Fibroblast of lung (primary cell): ENCODE measurements at regions not wholly inside any gene's neighbourhood (a gene's known extent, or its start where the extent isn't known, plus 50 kb on each side); places are given as distances from the start of the nearest gene placed in this dataset.

Source experiments
- DNase-seq, 2 donors: peaks; one replicate each; pipeline versions ENCODE4 v3.0.0 to v3.0.0-alpha.2; 2010; ENCODE audit warnings: low read depth in 2 of 2
- H2AFZ ChIP-seq: 2 replicates; pipeline ENCODE4 v1.5.1; 2012; ENCODE audit warnings: low read length, control low read depth, inconsistent platforms
- H3K27ac ChIP-seq: 2 replicates; pipeline ENCODE4 v1.5.1; 2011; ENCODE audit warnings: low read length, control low read depth; ENCODE audit not compliant: insufficient read depth
- H3K27me3 ChIP-seq: 2 replicates; pipeline ENCODE4 v1.5.1; 2011; ENCODE audit warnings: mild to moderate bottlenecking, low read length; ENCODE audit not compliant: control insufficient read depth, insufficient read depth
- H3K36me3 ChIP-seq: 2 replicates; pipeline ENCODE4 v1.5.1; 2011; ENCODE audit warnings: low read length; ENCODE audit not compliant: control insufficient read depth, insufficient read depth
- H3K4me1 ChIP-seq: 2 replicates; pipeline ENCODE4 v1.5.1; 2011; ENCODE audit warnings: low read length; ENCODE audit not compliant: control insufficient read depth, insufficient read depth; ENCODE audit errors: extremely low read depth
- H3K4me2 ChIP-seq: 2 replicates; pipeline ENCODE4 v1.5.1; 2011; ENCODE audit warnings: low read length, control low read depth; ENCODE audit not compliant: insufficient read depth; ENCODE audit errors: extremely low read depth
- H3K4me3 ChIP-seq, 4 experiments: fragments of 200-600 bp in 1 of 4; sonication (generic) in 1 of 4; replicated peaks in 1 of 4; 2 replicates each; pipeline ENCODE4 v1.5.1; 2011 to 2016; ENCODE audit warnings: low read length in 4 of 4, low read depth in 3 of 4, mild to moderate bottlenecking in 3 of 4, control low read depth in 2 of 4, inconsistent platforms in 1 of 4, mixed read lengths in 1 of 4; ENCODE audit not compliant: insufficient read depth in 1 of 4; ENCODE audit errors: control extremely low read depth in 1 of 4
- H3K79me2 ChIP-seq: 2 replicates; pipeline ENCODE4 v1.5.1; 2012; ENCODE audit warnings: mild to moderate bottlenecking, low read length, inconsistent platforms; ENCODE audit not compliant: control insufficient read depth, insufficient read depth
- H3K9ac ChIP-seq: 2 replicates; pipeline ENCODE4 v1.5.1; 2011; ENCODE audit warnings: mild to moderate bottlenecking, low read length, control low read depth; ENCODE audit not compliant: insufficient read depth
- H3K9me3 ChIP-seq: 2 replicates; pipeline ENCODE4 v1.5.1; 2012; ENCODE audit warnings: low read depth, low read length; ENCODE audit not compliant: control insufficient read depth, insufficient read depth
- H4K20me1 ChIP-seq: 2 replicates; pipeline ENCODE4 v1.5.1; 2011; ENCODE audit warnings: low read length; ENCODE audit not compliant: control insufficient read depth, insufficient read depth; ENCODE audit errors: extremely low read depth
- EZH2 ChIP-seq: IDR thresholded peaks from 2 replicates; pipeline ENCODE4 v1.5.1; 2012; ENCODE audit warnings: low read length, control low read depth, mild to moderate bottlenecking; ENCODE audit errors: missing control alignments
- TF ChIP-seq, protein P1 (sequence below), 2 donors: IDR thresholded peaks in 1 of 2; conservative IDR thresholded peaks in 1 of 2; 1 replicate in 1 of 2; 2 replicates in 1 of 2; pipeline ENCODE4 v1.5.1; 2011 to 2012; ENCODE audit warnings: low read length in 2 of 2, control low read depth in 1 of 2, inconsistent platforms in 1 of 2, low read depth in 1 of 2, mild to moderate bottlenecking in 1 of 2

DNA sequence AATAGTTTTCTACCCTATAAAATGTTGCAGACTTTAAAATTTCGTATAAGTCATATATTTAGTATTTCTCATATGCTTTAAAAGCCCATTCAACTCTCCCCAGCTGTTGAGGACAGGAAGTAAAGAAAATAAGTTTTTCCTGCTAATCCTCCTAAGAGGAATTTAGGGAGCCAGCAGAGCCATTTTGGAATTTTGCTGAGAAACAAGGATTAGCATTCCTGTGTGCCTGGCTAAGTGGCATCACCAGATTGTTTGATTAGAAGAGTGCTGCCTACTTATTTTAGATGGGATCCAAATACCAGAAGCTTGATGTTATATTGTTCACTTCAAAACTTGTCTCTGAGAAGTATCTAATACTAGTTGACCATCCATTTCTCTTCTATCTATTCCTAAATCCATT, 131.2 kb upstream of the HHIP start:
- H3K27me3 ChIP-seq = no peaks in the 10 kb centered on the region
- H3K9me3 ChIP-seq = no peaks in the 10 kb centered on the region
- no peak overlapping the region for H3K4me3 ChIP-seq
- H3K79me2 ChIP-seq = no peaks in the 10 kb centered on the region
- no peaks in the 10 kb centered on the region for H4K20me1 ChIP-seq
- no peak for DNase-seq
- TF ChIP-seq EZH2 = no peak
- TF ChIP-seq, protein P1, sequence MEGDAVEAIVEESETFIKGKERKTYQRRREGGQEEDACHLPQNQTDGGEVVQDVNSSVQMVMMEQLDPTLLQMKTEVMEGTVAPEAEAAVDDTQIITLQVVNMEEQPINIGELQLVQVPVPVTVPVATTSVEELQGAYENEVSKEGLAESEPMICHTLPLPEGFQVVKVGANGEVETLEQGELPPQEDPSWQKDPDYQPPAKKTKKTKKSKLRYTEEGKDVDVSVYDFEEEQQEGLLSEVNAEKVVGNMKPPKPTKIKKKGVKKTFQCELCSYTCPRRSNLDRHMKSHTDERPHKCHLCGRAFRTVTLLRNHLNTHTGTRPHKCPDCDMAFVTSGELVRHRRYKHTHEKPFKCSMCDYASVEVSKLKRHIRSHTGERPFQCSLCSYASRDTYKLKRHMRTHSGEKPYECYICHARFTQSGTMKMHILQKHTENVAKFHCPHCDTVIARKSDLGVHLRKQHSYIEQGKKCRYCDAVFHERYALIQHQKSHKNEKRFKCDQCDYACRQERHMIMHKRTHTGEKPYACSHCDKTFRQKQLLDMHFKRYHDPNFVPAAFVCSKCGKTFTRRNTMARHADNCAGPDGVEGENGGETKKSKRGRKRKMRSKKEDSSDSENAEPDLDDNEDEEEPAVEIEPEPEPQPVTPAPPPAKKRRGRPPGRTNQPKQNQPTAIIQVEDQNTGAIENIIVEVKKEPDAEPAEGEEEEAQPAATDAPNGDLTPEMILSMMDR (conservative IDR thresholded peaks at IDR 0.05 in 1 of 2, IDR thresholded peaks at IDR 0.05 in 1 of 2; ENCODE audit: low read depth in 1 of 2, low read length in 2 of 2) = no peak
- no peak overlapping the region for H2AFZ ChIP-seq
- no peaks in the 10 kb centered on the region for H3K4me1 ChIP-seq
- no peak overlapping the region for H3K27ac ChIP-seq
- H3K36me3 ChIP-seq = no peaks in the 10 kb centered on the region
- H3K4me2 ChIP-seq = no peak overlapping the region
- H3K9ac ChIP-seq = no peak overlapping the region

DNA sequence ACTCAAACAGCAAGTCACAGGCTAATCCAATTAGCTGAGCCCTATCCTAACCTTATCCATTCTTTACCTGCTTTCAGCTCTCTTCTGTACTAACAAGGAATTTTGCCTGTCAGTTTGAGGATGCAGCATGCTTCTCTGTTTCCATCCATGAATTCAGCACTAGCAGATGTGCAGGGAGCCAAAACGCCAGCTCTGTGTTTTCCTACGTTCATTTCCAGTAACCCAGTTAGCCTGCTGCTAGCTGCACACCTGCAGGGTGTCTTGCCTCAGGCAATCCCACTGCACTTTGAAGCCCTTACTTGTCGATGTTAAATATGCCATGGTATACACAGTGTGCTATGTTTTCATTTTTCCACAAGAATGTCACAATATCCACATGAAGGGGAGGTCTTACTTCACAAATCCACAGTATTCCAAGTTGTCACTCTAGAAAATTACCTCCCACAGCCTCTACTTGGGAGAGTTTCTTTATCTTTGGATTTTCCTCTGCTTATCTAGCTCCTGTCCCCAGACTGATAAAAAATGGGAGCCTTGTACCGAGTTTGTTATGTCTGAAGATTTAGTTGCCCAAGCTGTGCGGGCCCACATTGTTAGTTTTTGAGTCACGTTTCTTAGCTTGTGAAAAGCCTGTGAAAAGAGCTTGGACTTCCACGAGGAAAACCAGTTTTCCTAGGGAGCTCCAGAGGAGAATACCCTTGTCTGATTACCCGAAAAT, 127.6 kb upstream of the HHIP start:
- Histone ChIP-seq H3K4me2 (no peak overlapping the region), H3K9ac (no peak overlapping the region), H3K4me1 (no peaks in the 10 kb centered on the region), H3K4me3 (no peak overlapping the region), H2AFZ (no peak overlapping the region), H3K27ac (no peak overlapping the region), H3K79me2 (no peaks in the 10 kb centered on the region), H4K20me1 (no peaks in the 10 kb centered on the region), H3K9me3 (no peaks in the 10 kb centered on the region), H3K36me3 (no peaks in the 10 kb centered on the region), H3K27me3 (no peaks in the 10 kb centered on the region)
- peak; percentile 14 to 76 for DNase-seq
- TF ChIP-seq, protein P1 (conservative IDR thresholded peaks at IDR 0.05 in 1 of 2, IDR thresholded peaks at IDR 0.05 in 1 of 2; ENCODE audit: low read depth in 1 of 2, low read length in 2 of 2) = no peak
- TF ChIP-seq EZH2 = no peak

DNA sequence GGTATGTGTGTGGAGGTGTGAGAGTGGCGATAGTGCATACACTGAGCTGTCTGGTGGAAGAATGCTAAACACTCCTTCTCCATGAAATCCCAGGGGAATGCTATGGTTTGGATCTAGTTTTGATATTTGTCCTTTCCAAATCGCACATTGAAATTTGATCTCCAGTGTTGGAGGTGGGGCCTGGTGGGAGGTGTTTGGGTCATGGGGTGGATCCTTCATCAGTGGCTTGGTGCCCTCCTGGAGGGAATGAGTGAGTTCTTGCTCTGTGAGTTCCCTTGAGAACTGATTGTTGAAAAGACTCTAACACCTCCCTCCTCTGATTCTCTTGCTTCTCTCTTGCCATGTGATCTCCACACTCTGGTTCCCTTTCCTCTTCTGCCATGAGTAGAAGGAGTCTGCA, 114.1 kb upstream of the HHIP start:
- no peak overlapping the region for H3K9ac ChIP-seq
- no peak overlapping the region for H3K4me3 ChIP-seq
- H3K79me2 ChIP-seq = no peaks in the 10 kb centered on the region
- H3K27me3 ChIP-seq = no peaks in the 10 kb centered on the region
- no peak overlapping the region for H3K27ac ChIP-seq
- H3K4me1 ChIP-seq = no peaks in the 10 kb centered on the region
- TF ChIP-seq EZH2 = no peak
- TF ChIP-seq, protein P1 (conservative IDR thresholded peaks at IDR 0.05 in 1 of 2, IDR thresholded peaks at IDR 0.05 in 1 of 2; ENCODE audit: low read depth in 1 of 2, low read length in 2 of 2) = no peak
- no peaks in the 10 kb centered on the region for H3K36me3 ChIP-seq
- no peak overlapping the region for H2AFZ ChIP-seq
- H4K20me1 ChIP-seq = no peaks in the 10 kb centered on the region
- H3K9me3 ChIP-seq = no peaks in the 10 kb centered on the region
- DNase-seq = no peak
- no peak overlapping the region for H3K4me2 ChIP-seq
